ENCODE measurements at regions not wholly inside any gene's neighbourhood (a gene's known extent, or its start where the extent isn't known, plus 50 kb on each side); places are given as distances from the start of the nearest gene placed in this dataset.

- no peak for TF ChIP-seq CTCF (IDR thresholded peaks at IDR 0.05)
- Histone ChIP-seq H3K27ac (no peak overlapping the region), H3K4me1 (peaks cover 0 to 28% of the 10 kb centered on the region in 2 donors), H3K27me3 (no peaks in the 10 kb centered on the region), H3K4me3 (no peak overlapping the region), H3K36me3 (no peaks in the 10 kb centered on the region), H3K9me3 (no peaks in the 10 kb centered on the region)
- intact Hi-C loops (cut with DNase I), result no loop called here
- DNase-seq (no peak), ATAC-seq (no peak)
Observed at GRCh38 chr11:13206086-13206640, 71.4 kb upstream of the BMAL1 start.

- DNase-seq (no peak), ATAC-seq (peak; percentile 45)
- peaks cover 0 to 28% of the 10 kb centered on the region in 2 donors for H3K4me1 ChIP-seq
- intact Hi-C loops (cut with DNase I), result no loop called here
- H3K27ac ChIP-seq, result peak overlapping the region; percentile 79 to 82
- H3K36me3 ChIP-seq, result no peaks in the 10 kb centered on the region
- TF ChIP-seq CTCF (IDR thresholded peaks at IDR 0.05), result no peak
- H3K27me3 ChIP-seq, result no peaks in the 10 kb centered on the region
- no peaks in the 10 kb centered on the region for H3K9me3 ChIP-seq
- H3K4me3 ChIP-seq, result peak overlapping the region in 1 of 2 donors; percentile 26
Observed at GRCh38 chr11:13207270-13207664, 70.3 kb upstream of the BMAL1 start.

- H3K4me1 ChIP-seq, result peaks cover 0 to 28% of the 10 kb centered on the region in 2 donors
- peak overlapping the region; percentile 79 to 82 for H3K27ac ChIP-seq
- intact Hi-C loops (cut with DNase I), result no loop called here
- no peaks in the 10 kb centered on the region for H3K27me3 ChIP-seq
- peak overlapping the region; percentile 12 to 26 for H3K4me3 ChIP-seq
- no peak for TF ChIP-seq CTCF (IDR thresholded peaks at IDR 0.05)
- peak; percentile 76 for ATAC-seq
- no peaks in the 10 kb centered on the region for H3K36me3 ChIP-seq
- no peaks in the 10 kb centered on the region for H3K9me3 ChIP-seq
- peak; percentile 48 to 65 (median 53) for DNase-seq
Observed at GRCh38 chr11:13207665-13208594, 69.7 kb upstream of the BMAL1 start.

- Histone ChIP-seq H3K36me3 (no peaks in the 10 kb centered on the region), H3K27me3 (no peaks in the 10 kb centered on the region), H3K27ac (no peak overlapping the region), H3K4me3 (no peak overlapping the region), H3K9me3 (no peaks in the 10 kb centered on the region), H3K4me1 (peaks cover 0 to 28% of the 10 kb centered on the region in 2 donors)
- TF ChIP-seq CTCF (IDR thresholded peaks at IDR 0.05), result no peak
- DNase-seq (no peak), ATAC-seq (no peak)
- intact Hi-C loops (cut with DNase I), result no loop called here
Observed at GRCh38 chr11:13208921-13209320, 68.7 kb upstream of the BMAL1 start.

GRCh38 chr11:13209379-13209778, 68.2 kb upstream of the BMAL1 start:
- Histone ChIP-seq H3K27ac (no peak overlapping the region), H3K27me3 (no peaks in the 10 kb centered on the region), H3K36me3 (no peaks in the 10 kb centered on the region), H3K9me3 (no peaks in the 10 kb centered on the region), H3K4me1 (peaks cover 0 to 28% of the 10 kb centered on the region in 2 donors), H3K4me3 (no peak overlapping the region)
- intact Hi-C loops (cut with DNase I), result no loop called here
- no peak for TF ChIP-seq CTCF (IDR thresholded peaks at IDR 0.05)
- DNase-seq (no peak), ATAC-seq (no peak)

Data from left lung (tissue), 4 donors.